Daoy (cell line): ENCODE measurements at regions not wholly inside any gene's neighbourhood (a gene's known extent, or its start where the extent isn't known, plus 50 kb on each side); places are given as distances from the start of the nearest gene placed in this dataset.

Source experiments
- DNase-seq: peaks from one replicate; pipeline ENCODE4 v3.0.0-alpha.2; 2015; ENCODE audit warnings: low read depth

GRCh38 chr3:86282106-86282787 is 708.7 kb downstream of the VGLL3 start:
- DNase-seq, result no peak

GRCh38 chr3:86269364-86270155 is 721.4 kb downstream of the VGLL3 start:
- no peak for DNase-seq

- DNase-seq, result no peak
Observed at GRCh38 chr3:86257955-86258641, 732.9 kb downstream of the VGLL3 start.

GRCh38 chr3:86254480-86254879 is 736.5 kb downstream of the VGLL3 start:
- DNase-seq, result no peak

GRCh38 chr3:86251781-86252180 is 739.2 kb downstream of the VGLL3 start:
- DNase-seq, result no peak

GRCh38 chr3:86249833-86250232 is 741.1 kb downstream of the VGLL3 start:
- DNase-seq, result no peak

GRCh38 chr3:86245360-86245759 is 745.6 kb downstream of the VGLL3 start:
- DNase-seq, result no peak

- no peak for DNase-seq
Observed at GRCh38 chr3:86244905-86245304, 746.0 kb downstream of the VGLL3 start.

- DNase-seq, result no peak
Observed at GRCh38 chr3:86239946-86240345, 751.0 kb downstream of the VGLL3 start.

GRCh38 chr3:86234506-86235254 is 756.3 kb downstream of the VGLL3 start:
- no peak for DNase-seq

GRCh38 chr3:86230762-86231161 is 760.2 kb downstream of the VGLL3 start:
- DNase-seq, result no peak

- no peak for DNase-seq
Observed at GRCh38 chr3:86229775-86230094, 761.2 kb downstream of the VGLL3 start.

GRCh38 chr3:86229086-86229774 is 761.7 kb downstream of the VGLL3 start:
- DNase-seq, result no peak

GRCh38 chr3:86228101-86228500 is 762.8 kb downstream of the VGLL3 start:
- no peak for DNase-seq

- DNase-seq, result no peak
Observed at GRCh38 chr3:86225461-86225860, 765.5 kb downstream of the VGLL3 start.

GRCh38 chr3:86221601-86222000 is 769.3 kb downstream of the VGLL3 start:
- DNase-seq, result no peak

GRCh38 chr3:86208772-86209171 is 782.2 kb downstream of the VGLL3 start:
- DNase-seq, result no peak

GRCh38 chr3:86182606-86183005 is 808.3 kb downstream of the VGLL3 start:
- DNase-seq, result no peak

- no peak for DNase-seq
Observed at GRCh38 chr3:86180696-86181095, 810.3 kb downstream of the VGLL3 start.

- no peak for DNase-seq
Observed at GRCh38 chr3:86178095-86178494, 812.9 kb downstream of the VGLL3 start.

GRCh38 chr3:86176445-86176784 is 814.5 kb downstream of the VGLL3 start:
- no peak for DNase-seq
